ENCODE measurements at regions not wholly inside any gene's neighbourhood (a gene's known extent, or its start where the extent isn't known, plus 50 kb on each side); places are given as distances from the start of the nearest gene placed in this dataset.
"Not testable (repeated sequence)": the region's sequence is repeated elsewhere in the genome, so short reads cannot be mapped to it uniquely, and the experiment has no call there.

GRCh38 chr5:143521141-143521540, 117.7 kb upstream of the NR3C1 start:
- ChIA-PET POLR2A (no interaction called here), CTCF (no interaction called here)
- in situ Hi-C loops (cut with HindIII; ENCODE audit: low pct_unique_long_range_greater_than_20kb, low sequenced_read_pairs) (no loop called here), intact Hi-C loops (cut with micrococcal nuclease; ENCODE audit: unreplicated experiment) (no loop called here)
- TF ChIP-seq TCF7L2 (IDR thresholded peaks at IDR 0.05; ENCODE audit: low read depth, low read length) (no peak), CTCF (IDR thresholded peaks at IDR 0.05) (no peak), POLR2AphosphoS5 (IDR thresholded peaks at IDR 0.05; ENCODE audit: low read depth, low read length) (no peak), REST (IDR thresholded peaks at IDR 0.05; ENCODE audit: insufficient read depth in 1 of 2, low read depth in 2 of 2, low read length in 1 of 2) (no peak), SIN3A (IDR thresholded peaks at IDR 0.05; ENCODE audit: borderline replicate concordance, insufficient read depth, low read depth, low read length) (no peak)
- Histone ChIP-seq H3K27ac (ENCODE audit: low read length) (no peak overlapping the region), H3K9me3 (ENCODE audit: control insufficient read depth, insufficient read depth, low read depth, low read length) (no peaks in the 10 kb centered on the region), H3K27me3 (ENCODE audit: control insufficient read depth, insufficient read depth, low read length) (peaks cover 3% of the 10 kb centered on the region; the same call in 1 of the 2 replicates), H3K4me3 (ENCODE audit: low read depth in 2 of 2, low read length in 2 of 2) (no peak overlapping the region), H3K4me1 (ENCODE audit: control insufficient read depth, insufficient read depth, low read length) (no peaks in the 10 kb centered on the region), H3K36me3 (ENCODE audit: control insufficient read depth, insufficient read depth, low read length) (no peaks in the 10 kb centered on the region)
- ATAC-seq (no peak), DNase-seq (ENCODE audit: low read depth, low spot score) (no peak)
- no TSS peak for BruUV-seq (replicated peaks)

- DNase-seq (ENCODE audit: low read depth, low spot score); in situ Hi-C loops (cut with HindIII; ENCODE audit: low pct_unique_long_range_greater_than_20kb, low sequenced_read_pairs); CTCF ChIA-PET; H3K4me1 ChIP-seq (ENCODE audit: control insufficient read depth, insufficient read depth, low read length); H3K27me3 ChIP-seq (ENCODE audit: control insufficient read depth, insufficient read depth, low read length); H3K36me3 ChIP-seq (ENCODE audit: control insufficient read depth, insufficient read depth, low read length); ATAC-seq; H3K27ac ChIP-seq (ENCODE audit: low read length); H3K9me3 ChIP-seq (ENCODE audit: control insufficient read depth, insufficient read depth, low read depth, low read length); BruUV-seq (replicated peaks); POLR2A ChIA-PET; H3K4me3 ChIP-seq (ENCODE audit: low read depth in 2 of 2, low read length in 2 of 2); intact Hi-C loops (cut with micrococcal nuclease; ENCODE audit: unreplicated experiment): not testable (repeated sequence)
Observed at GRCh38 chr5:143519215-143519614, 115.7 kb upstream of the NR3C1 start.

- H3K27me3 ChIP-seq (ENCODE audit: control insufficient read depth, insufficient read depth, low read length); POLR2A ChIA-PET; BruUV-seq (replicated peaks); intact Hi-C loops (cut with micrococcal nuclease; ENCODE audit: unreplicated experiment); H3K4me1 ChIP-seq (ENCODE audit: control insufficient read depth, insufficient read depth, low read length); ATAC-seq; in situ Hi-C loops (cut with HindIII; ENCODE audit: low pct_unique_long_range_greater_than_20kb, low sequenced_read_pairs); CTCF ChIA-PET; DNase-seq (ENCODE audit: low read depth, low spot score); H3K9me3 ChIP-seq (ENCODE audit: control insufficient read depth, insufficient read depth, low read depth, low read length); H3K27ac ChIP-seq (ENCODE audit: low read length); H3K36me3 ChIP-seq (ENCODE audit: control insufficient read depth, insufficient read depth, low read length); H3K4me3 ChIP-seq (ENCODE audit: low read depth in 2 of 2, low read length in 2 of 2): not testable (repeated sequence)
Observed at GRCh38 chr5:143517824-143518223, 114.3 kb upstream of the NR3C1 start.
